Ishikawa (cell line): ENCODE measurements at regions not wholly inside any gene's neighbourhood (a gene's known extent, or its start where the extent isn't known, plus 50 kb on each side); places are given as distances from the start of the nearest gene placed in this dataset.
A peak's percentile ranks its signal among the peaks of the same experiment; 100 is the strongest.

ENCODE experiments used
- CEBPB ChIP-seq: IDR thresholded peaks from 2 replicates; pipeline ENCODE4 v1.6.1; 2012
- CREB1 ChIP-seq: IDR thresholded peaks from 2 replicates; pipeline ENCODE4 v1.6.1; 2012; ENCODE audit warnings: low read depth
- EGR1 ChIP-seq: IDR thresholded peaks from 2 replicates; pipeline ENCODE4 v1.6.1; 2012
- EP300 ChIP-seq: IDR thresholded peaks from 2 replicates; pipeline ENCODE4 v1.6.1; 2012; ENCODE audit warnings: borderline replicate concordance
- FOXM1 ChIP-seq: IDR thresholded peaks from 2 replicates; pipeline ENCODE4 v1.6.1; 2012; ENCODE audit warnings: low read depth, borderline replicate concordance
- NFIC ChIP-seq: IDR thresholded peaks from 2 replicates; pipeline ENCODE4 v1.6.1; 2012
- RAD21 ChIP-seq: IDR thresholded peaks from 2 replicates; pipeline ENCODE4 v1.6.1; 2012; ENCODE audit warnings: low read depth
- TAF1 ChIP-seq: IDR thresholded peaks from 2 replicates; pipeline ENCODE4 v1.6.1; 2012; ENCODE audit warnings: low read depth, mild to moderate bottlenecking
- TCF12 ChIP-seq: IDR thresholded peaks from 2 replicates; pipeline ENCODE4 v1.6.1; 2012; ENCODE audit warnings: low read depth
- TEAD4 ChIP-seq: IDR thresholded peaks from 2 replicates; pipeline ENCODE4 v1.6.1; 2012
- YY1 ChIP-seq: IDR thresholded peaks from 2 replicates; pipeline ENCODE4 v1.6.1; 2012; ENCODE audit warnings: low read depth
- ZBTB7A ChIP-seq: IDR thresholded peaks from 2 replicates; pipeline ENCODE4 v1.6.1; 2012; ENCODE audit warnings: low read depth
- TF ChIP-seq, protein P1 (sequence below): IDR thresholded peaks from 2 replicates; pipeline ENCODE4 v1.6.1; 2012
- TF ChIP-seq, protein P2 (sequence below): IDR thresholded peaks from 2 replicates; pipeline ENCODE4 v1.6.1; 2012; ENCODE audit warnings: low read depth, mild to moderate bottlenecking
- TF ChIP-seq, protein P3 (sequence below): IDR thresholded peaks from 2 replicates; pipeline ENCODE4 v1.6.1; 2012

DNA sequence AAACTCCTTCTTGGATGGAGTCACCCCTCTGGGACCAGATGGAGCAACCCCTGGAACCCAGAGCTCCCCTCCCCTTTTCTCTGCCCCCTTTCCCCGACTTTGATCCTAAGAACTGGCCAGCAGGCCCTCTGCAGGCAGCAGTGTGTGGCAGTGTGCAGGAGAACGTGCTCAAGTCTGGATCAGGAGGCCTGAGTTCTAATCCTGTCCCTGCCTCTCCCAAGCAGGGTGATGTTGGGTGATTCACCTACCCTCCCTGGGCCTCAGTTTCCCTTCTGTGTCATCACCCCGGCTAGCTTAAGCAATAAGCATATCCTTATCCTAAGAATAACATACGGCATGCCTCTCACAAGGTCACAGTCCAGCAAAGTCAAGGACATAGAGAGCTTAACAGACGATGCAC, 67.6 kb downstream of the C9orf50 start:
- TF ChIP-seq EP300 (no peak), ZBTB7A (no peak), CEBPB (no peak), RAD21 (no peak), CREB1 (no peak), TCF12 (no peak), NFIC (no peak), TEAD4 (no peak), YY1 (no peak), FOXM1 (no peak), TAF1 (no peak), EGR1 (no peak)
- TF ChIP-seq, protein P1, sequence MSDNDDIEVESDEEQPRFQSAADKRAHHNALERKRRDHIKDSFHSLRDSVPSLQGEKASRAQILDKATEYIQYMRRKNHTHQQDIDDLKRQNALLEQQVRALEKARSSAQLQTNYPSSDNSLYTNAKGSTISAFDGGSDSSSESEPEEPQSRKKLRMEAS, result no peak

DNA sequence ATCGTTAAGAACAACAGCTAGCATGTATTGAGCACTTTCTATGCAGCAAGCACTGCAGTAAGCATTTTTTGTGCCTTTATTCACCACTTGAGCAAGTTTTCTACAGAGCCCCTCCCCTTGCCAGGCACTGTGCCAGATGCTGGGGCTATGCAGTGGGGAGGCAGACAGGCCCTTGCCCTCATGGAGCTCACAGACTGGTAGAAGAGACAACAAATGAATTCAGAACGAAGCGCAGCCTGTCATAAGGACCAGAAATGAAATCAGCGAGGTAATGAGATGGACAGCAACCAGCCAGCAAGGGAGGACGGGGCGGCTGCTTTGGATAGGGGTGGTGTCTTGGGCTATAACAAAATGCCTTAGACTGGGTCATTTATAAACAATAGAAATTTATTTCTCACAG, 68.8 kb downstream of the C9orf50 start:
- TF ChIP-seq ZBTB7A, result no peak
- TF ChIP-seq, protein P1, result 0 out of 2 replicates have a peak, but pooled peaks have one; percentile 11
- TF ChIP-seq, protein P2, sequence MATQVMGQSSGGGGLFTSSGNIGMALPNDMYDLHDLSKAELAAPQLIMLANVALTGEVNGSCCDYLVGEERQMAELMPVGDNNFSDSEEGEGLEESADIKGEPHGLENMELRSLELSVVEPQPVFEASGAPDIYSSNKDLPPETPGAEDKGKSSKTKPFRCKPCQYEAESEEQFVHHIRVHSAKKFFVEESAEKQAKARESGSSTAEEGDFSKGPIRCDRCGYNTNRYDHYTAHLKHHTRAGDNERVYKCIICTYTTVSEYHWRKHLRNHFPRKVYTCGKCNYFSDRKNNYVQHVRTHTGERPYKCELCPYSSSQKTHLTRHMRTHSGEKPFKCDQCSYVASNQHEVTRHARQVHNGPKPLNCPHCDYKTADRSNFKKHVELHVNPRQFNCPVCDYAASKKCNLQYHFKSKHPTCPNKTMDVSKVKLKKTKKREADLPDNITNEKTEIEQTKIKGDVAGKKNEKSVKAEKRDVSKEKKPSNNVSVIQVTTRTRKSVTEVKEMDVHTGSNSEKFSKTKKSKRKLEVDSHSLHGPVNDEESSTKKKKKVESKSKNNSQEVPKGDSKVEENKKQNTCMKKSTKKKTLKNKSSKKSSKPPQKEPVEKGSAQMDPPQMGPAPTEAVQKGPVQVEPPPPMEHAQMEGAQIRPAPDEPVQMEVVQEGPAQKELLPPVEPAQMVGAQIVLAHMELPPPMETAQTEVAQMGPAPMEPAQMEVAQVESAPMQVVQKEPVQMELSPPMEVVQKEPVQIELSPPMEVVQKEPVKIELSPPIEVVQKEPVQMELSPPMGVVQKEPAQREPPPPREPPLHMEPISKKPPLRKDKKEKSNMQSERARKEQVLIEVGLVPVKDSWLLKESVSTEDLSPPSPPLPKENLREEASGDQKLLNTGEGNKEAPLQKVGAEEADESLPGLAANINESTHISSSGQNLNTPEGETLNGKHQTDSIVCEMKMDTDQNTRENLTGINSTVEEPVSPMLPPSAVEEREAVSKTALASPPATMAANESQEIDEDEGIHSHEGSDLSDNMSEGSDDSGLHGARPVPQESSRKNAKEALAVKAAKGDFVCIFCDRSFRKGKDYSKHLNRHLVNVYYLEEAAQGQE, result peak; percentile 46; the same call in 1 of the 2 replicates
- peak; percentile 69 for TF ChIP-seq NFIC

DNA sequence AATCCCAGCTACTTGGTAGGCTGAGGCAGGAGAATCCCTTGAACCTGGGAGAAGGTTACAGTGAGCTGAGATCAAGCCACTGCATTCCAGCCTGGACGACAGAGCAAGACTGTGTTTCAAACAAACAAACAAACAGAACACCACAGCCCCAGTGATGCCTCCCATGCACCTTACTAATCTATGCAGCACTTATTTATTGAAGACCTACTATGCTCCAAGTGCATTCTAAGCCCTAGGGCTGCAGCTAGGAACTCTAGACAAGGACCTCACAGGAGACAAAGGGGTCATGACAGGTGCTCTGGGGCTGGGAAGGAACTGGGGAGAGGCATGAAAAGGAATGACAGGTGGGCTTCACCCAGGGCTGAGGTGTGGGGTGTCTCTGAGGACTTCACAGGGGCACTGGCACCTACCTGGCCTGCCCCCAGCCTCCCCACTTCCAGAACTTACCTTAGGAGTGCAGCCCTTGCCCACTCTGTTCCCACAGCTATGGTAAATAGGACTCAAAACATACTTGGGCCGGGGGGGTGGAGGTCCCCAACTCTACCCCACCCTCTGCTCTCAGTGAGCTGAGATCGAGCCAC, 69.4 kb downstream of the C9orf50 start:
- TF ChIP-seq CEBPB (no peak), TCF12 (no peak), TEAD4 (no peak), YY1 (no peak), FOXM1 (no peak), EGR1 (no peak), NFIC (no peak), TAF1 (no peak), EP300 (no peak), CREB1 (no peak)
- TF ChIP-seq, protein P3, sequence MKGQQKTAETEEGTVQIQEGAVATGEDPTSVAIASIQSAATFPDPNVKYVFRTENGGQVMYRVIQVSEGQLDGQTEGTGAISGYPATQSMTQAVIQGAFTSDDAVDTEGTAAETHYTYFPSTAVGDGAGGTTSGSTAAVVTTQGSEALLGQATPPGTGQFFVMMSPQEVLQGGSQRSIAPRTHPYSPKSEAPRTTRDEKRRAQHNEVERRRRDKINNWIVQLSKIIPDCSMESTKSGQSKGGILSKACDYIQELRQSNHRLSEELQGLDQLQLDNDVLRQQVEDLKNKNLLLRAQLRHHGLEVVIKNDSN, result no peak
- TF ChIP-seq, protein P2, result no peak

DNA sequence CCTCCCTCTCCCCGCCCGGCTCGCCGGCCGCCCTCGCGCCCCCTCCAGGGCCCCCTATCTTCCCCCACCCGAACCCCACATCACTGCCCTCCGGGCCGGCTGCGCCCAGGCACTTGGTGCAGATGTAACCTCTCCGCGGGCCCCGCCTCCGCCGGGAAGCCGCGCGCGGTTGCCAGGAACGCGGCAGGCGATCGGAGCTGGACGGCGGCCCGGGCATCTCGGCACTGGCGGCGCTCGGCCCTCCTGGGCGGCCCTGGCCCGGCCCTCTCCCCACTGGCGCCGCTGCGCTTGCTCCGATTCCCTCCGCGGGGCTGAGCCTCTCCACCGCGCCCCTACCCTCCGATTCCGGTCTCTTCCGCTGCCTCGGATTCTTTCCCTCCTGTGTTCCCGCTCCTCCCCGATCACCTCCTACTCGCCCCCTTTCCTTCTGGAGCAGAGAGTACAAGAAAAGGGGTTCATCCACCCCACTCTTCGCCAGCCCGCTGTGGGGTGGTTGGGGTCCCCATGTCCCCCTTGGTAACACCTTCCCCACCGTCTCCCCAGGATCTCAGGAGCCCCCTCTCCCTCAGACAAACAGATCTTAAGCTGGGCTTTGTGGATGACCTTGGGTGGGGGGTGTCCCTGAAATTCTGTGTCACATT, 70.6 kb downstream of the C9orf50 start:
- TF ChIP-seq EP300 (no peak), TAF1 (0 out of 2 replicates have a peak, but pooled peaks have one; percentile 39), CEBPB (no peak), CREB1 (no peak), TCF12 (peak; percentile 39; the same call in 1 of the 2 replicates), RAD21 (peak; percentile 7; the same call in 1 of the 2 replicates), EGR1 (no peak), FOXM1 (no peak), YY1 (no peak), ZBTB7A (peak; percentile 72), NFIC (no peak; the same call in 1 of the 2 replicates), TEAD4 (0 out of 2 replicates have a peak, but pooled peaks have one; percentile 18)
- TF ChIP-seq, protein P2, result no peak
- TF ChIP-seq, protein P1, result no peak
- TF ChIP-seq, protein P3, result no peak
